ENCODE measurements at regions not wholly inside any gene's neighbourhood (a gene's known extent, or its start where the extent isn't known, plus 50 kb on each side); places are given as distances from the start of the nearest gene placed in this dataset.

- no peak for TF ChIP-seq JUN (CRISPR knock-in tag; IDR thresholded peaks at IDR 0.05)
- TF ChIP-seq, protein P1, sequence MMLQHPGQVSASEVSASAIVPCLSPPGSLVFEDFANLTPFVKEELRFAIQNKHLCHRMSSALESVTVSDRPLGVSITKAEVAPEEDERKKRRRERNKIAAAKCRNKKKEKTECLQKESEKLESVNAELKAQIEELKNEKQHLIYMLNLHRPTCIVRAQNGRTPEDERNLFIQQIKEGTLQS (CRISPR knock-in tag; conservative IDR thresholded peaks at IDR 0.05): no peak
- TF ChIP-seq CTCF (IDR thresholded peaks at IDR 0.05): 0 out of 2 replicates have a peak, but pooled peaks have one; percentile 22
- TF ChIP-seq, protein P2, sequence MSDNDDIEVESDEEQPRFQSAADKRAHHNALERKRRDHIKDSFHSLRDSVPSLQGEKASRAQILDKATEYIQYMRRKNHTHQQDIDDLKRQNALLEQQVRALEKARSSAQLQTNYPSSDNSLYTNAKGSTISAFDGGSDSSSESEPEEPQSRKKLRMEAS (CRISPR knock-in tag; IDR thresholded peaks at IDR 0.05): no peak
- no peak for TF ChIP-seq MXD4 (CRISPR knock-in tag; IDR thresholded peaks at IDR 0.05; ENCODE audit: borderline replicate concordance)
- TF ChIP-seq ZNF396 (CRISPR knock-in tag; IDR thresholded peaks at IDR 0.05; ENCODE audit: borderline replicate concordance): no peak
- no peak for TF ChIP-seq ARID4B (CRISPR knock-in tag; IDR thresholded peaks at IDR 0.05; ENCODE audit: borderline replicate concordance)
Observed at GRCh38 chr5:155260798-155261197, 247.2 kb downstream of the KIF4B start.
